Transverse colon (tissue), 3 donors: ENCODE measurements at regions not wholly inside any gene's neighbourhood (a gene's known extent, or its start where the extent isn't known, plus 50 kb on each side); places are given as distances from the start of the nearest gene placed in this dataset.

Source experiments
- EP300 ChIP-seq: sonication (generic); formaldehyde crosslinking; IDR thresholded peaks from one replicate; pipeline ENCODE4 v1.6.1; 2017; ENCODE audit warnings: antibody characterized with exemption, low read depth
- POLR2A ChIP-seq: fragments of 450-650 bp; IDR thresholded peaks from one replicate; pipeline ENCODE4 v1.6.1; 2016; ENCODE audit warnings: antibody characterized with exemption, mild to moderate bottlenecking, moderate library complexity
- TF ChIP-seq, protein P1 (sequence below), 5 experiments: fragments of 200-600 bp in 3 of 5; fragments of 450-650 bp in 2 of 5; sonication (generic) in 3 of 5; IDR thresholded peaks; 1 replicate in 2 of 5; 2 replicates in 3 of 5; pipeline ENCODE4 v1.5.1; 2016 to 2017; ENCODE audit warnings: antibody characterized with exemption in 5 of 5, inconsistent platforms in 3 of 5, mild to moderate bottlenecking in 2 of 5, moderate library complexity in 1 of 5

DNA sequence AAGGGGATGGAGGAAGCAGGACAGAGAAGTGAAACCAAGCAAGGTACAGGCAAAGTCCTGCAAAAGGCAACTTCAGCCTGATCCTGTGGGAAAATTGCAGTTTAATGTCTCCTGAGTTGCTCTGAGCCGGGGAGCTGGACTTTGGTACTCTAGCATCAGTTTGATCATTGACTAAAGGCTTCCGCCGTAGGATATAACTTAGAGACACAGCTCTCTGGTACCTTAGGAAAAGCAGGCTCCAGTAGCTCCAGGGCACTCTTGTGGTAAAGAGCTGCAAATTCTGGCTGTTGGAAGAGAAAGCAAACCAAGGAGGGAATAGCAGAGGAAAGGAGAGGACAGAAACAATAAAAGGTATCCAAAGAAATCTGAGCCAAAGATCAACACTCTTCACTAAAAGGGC lies 521.1 kb downstream of the PLOD2 start:
- TF ChIP-seq, protein P1, sequence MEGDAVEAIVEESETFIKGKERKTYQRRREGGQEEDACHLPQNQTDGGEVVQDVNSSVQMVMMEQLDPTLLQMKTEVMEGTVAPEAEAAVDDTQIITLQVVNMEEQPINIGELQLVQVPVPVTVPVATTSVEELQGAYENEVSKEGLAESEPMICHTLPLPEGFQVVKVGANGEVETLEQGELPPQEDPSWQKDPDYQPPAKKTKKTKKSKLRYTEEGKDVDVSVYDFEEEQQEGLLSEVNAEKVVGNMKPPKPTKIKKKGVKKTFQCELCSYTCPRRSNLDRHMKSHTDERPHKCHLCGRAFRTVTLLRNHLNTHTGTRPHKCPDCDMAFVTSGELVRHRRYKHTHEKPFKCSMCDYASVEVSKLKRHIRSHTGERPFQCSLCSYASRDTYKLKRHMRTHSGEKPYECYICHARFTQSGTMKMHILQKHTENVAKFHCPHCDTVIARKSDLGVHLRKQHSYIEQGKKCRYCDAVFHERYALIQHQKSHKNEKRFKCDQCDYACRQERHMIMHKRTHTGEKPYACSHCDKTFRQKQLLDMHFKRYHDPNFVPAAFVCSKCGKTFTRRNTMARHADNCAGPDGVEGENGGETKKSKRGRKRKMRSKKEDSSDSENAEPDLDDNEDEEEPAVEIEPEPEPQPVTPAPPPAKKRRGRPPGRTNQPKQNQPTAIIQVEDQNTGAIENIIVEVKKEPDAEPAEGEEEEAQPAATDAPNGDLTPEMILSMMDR (IDR thresholded peaks at IDR 0.05), result no peak
- TF ChIP-seq POLR2A, result no peak
- no peak for TF ChIP-seq EP300
